ENCODE measurements at regions not wholly inside any gene's neighbourhood (a gene's known extent, or its start where the extent isn't known, plus 50 kb on each side); places are given as distances from the start of the nearest gene placed in this dataset.
"Not testable (repeated sequence)": the region's sequence is repeated elsewhere in the genome, so short reads cannot be mapped to it uniquely, and the experiment has no call there.

DNA sequence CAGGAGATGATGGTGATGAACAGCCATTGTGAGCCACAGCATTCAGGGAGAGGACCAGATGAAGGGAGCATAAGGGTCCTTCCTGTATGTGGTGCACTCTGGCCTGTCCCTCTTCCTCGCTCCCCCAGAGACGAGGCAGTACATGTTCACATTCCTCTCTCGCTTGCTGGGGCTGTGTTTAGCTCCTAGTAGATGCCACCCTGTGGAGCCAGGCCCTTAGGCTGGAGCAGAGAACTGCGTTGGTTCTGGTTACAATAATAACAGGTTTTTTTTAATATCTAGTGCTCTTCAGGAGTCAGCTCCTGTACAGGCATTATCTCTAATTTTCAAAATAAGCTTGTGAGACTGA is 171.1 kb upstream of the MYT1L start:
- DNase-seq: no peak

DNA sequence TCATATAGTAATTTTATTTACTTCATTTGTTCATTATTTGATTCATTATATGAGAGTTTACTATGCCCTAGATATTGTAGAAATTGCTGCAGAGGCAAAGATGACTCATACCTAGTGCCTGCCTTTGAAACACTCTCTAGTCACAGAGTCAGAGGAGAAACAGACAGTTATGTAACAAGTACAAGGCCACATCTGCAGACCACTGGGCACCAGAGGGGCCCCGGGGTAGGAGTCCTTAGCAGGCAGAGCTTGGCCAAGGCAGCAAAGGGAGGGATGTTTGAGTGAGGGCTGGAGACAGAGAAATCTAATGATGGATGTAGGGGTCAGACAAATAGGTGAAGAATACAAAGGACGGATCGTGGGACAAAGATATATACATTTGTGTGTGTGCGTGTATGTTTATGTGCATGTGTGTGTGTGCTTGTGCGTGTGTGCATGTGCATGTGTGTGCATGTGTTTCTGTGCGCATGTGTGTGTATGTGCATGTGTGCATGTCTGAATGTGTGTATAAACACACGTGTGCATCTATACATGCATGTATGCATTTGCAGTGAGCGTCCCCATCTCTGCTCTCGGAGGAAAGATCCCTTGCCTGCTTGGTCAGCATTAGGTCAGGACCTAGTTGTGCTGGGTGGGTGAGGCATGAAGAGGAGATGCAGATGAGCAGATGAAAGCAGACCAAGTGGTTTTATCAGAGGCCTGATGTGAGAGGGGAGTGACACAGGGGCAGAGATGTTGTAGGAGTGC is 170.6 kb upstream of the MYT1L start:
- DNase-seq: no peak

DNA sequence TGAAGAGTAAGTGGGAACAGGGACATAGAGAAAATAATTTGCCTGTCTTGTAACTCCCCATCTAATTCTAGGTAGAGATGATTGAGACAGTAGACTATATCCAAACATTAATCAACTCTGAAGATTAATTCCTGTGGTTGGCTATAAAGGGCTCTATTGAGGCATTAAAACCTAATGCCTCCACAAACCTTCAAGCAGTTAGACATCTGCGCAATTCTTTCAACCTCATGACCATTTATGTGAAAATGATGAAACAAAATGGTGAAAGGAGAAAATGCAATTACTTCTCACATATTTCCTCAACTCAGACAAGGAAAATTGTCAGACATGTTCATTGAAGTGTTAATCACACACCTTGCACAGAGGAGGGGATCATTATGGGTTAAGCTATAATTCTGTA is 164.5 kb upstream of the MYT1L start:
- DNase-seq: no peak

- no peak for DNase-seq
These were observed 162.4 kb upstream of the MYT1L start for GRCh38 chr2:2493496-2493895.

DNA sequence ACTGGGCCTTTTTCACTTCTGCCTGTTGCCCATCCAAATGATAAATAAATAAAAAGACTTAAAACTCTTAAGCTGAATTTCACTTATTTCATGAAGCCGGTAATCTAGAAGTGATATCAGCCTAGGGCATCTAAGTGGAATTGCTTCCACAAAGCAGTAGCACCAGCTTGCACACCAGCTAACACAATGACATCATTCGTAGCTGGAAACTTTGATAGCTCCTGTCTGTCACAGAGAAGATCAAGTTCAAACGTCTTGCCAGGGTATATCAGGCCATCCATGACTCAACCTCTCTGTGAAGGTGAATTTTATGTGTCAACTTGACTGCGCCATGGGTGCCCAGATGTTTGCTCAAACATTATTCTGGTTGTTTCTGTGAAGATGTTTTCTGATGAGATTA is 161.7 kb upstream of the MYT1L start:
- DNase-seq: no peak

- DNase-seq: no peak
These were observed 160.9 kb upstream of the MYT1L start for GRCh38 chr2:2491964-2492363.

- no peak for DNase-seq
These were observed 153.2 kb upstream of the MYT1L start for GRCh38 chr2:2484301-2484700.

DNA sequence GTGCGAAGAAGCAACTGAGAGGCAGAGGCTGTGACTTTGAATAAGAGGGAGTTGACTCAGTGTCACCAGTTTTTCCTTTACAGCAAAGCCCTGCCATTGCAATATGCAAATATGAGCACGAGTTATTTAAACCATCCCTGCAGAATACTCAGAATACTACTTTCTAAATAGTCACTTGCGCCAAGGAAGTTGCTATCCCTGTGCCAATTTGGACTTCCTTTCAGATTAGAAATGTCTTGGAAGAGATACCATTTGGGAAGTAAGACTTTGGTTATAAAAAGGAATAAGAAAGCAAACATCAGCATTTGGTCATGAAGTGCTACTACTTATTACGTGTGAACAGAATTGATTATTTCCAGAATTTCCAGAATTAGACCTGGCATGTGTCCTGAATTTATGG is 151.8 kb upstream of the MYT1L start:
- no peak for DNase-seq

DNA sequence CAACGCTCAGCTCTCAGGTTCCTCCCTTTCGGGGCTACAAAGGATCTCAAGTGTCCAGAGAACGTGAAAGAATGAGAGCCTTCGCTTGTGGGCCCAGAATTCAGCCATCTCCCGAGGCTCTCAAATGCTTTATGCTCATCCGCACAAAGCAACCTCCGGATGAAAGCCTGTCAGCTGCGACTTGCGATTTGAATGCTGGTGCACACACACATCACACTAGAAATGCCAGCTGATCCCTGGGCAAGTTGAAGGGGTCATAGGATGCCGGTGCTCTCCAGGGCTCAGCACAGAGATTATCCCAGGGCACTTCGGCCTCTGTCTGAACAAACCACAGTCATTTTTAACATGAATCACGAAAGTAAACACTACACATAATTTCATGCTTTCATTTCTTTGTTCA is 141.8 kb upstream of the MYT1L start:
- DNase-seq: no peak

GRCh38 chr2:2472044-2472443 is 141.0 kb upstream of the MYT1L start:
- DNase-seq: no peak

DNA sequence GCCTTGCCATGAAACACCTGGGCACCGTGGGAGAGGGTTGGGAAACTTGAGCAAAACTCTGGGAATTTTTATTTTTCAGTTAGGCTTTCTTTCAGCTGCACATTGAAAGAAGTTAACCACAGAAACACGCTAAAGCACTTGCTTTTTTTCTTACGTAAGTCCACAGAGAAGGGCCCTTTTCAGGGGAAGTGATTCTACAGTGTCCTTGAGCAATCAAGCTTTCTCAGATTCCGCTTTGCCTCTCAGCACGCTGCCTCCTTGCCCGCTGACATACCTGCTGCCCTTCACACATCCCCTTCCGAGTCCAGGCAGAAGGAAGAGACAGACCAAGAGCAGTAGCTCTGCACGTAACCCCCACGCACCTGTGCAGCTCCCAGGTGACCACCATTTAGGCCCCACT is 135.5 kb upstream of the MYT1L start:
- DNase-seq: no peak

DNA sequence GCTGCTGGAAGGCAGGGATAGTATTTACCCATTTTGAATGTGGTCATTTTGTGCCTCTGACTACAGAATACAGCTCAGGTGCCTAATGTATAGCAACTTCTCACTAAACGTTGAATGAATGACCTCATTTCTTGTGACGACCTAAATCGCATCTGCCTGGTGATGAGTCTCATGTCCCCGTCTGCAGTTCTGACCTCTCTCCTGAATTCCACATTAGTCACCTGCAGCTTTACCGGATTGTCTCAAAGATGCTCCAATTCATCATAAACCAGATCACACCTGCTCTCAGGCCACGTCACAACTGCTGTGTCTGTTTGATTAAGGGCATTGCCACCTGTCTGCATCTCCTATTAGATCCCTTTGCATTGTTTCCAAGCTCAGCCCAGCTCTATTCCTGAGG is 133.6 kb upstream of the MYT1L start:
- no peak for DNase-seq

GRCh38 chr2:2464094-2464493 is 133.0 kb upstream of the MYT1L start:
- DNase-seq: no peak

DNA sequence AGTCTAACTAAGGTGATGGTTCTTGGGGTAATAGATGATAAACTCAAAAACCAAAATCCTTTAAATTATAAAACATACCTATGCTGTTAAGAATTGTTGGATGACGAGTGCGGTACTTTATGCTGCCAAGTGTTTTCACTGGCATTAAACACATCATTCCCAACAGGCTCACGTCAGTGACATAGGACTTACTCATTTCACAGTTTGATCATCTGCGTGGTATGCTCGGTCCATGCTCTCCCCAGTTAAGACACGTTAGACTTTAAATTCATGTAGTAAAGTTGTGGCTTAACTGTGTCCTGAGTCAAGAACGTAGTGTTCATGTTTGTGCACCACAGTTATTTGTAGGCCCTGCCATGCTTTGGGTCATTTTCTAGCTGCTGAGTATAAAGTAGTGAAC is 125.6 kb upstream of the MYT1L start:
- DNase-seq: no peak

DNA sequence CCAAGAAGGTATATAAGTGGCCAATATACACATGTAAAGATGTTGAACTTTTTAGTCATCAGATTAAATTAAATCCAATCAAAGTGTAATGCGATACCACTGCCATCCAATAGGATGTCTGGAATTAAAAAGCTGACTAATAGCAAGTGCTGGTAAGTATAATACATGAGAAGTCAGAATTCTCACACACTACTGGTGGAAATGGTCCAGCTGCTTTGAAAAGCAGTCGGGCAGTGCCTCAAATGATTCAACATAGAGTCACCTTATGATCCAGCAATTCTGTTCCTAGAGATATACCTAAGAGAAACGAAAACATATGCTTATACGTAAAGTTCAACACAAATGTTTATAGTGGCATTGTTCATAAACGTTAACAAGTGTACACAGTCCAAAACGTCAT is 124.1 kb upstream of the MYT1L start:
- DNase-seq: no peak

DNA sequence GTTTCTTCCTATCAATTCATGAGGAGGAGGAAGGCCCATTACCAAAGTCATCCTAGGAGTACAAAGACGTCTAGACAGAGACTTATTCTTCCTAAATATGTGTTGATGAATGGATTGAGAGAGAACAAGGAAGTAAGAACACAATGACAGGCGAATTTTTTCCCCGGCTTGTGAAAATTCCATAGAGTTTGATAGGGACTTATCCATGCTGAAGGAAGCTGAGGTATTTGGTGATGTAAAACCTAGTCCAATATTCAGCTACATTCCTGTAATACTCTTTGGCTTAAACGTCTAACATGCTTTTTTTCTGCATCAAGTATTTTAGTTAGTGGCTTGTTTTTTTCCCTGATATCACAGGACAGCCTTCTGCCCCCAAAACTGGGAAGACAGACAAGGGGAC is 121.9 kb upstream of the MYT1L start:
- DNase-seq: no peak

- not testable (repeated sequence) for DNase-seq
These were observed 120.2 kb upstream of the MYT1L start for GRCh38 chr2:2451275-2451674.

DNA sequence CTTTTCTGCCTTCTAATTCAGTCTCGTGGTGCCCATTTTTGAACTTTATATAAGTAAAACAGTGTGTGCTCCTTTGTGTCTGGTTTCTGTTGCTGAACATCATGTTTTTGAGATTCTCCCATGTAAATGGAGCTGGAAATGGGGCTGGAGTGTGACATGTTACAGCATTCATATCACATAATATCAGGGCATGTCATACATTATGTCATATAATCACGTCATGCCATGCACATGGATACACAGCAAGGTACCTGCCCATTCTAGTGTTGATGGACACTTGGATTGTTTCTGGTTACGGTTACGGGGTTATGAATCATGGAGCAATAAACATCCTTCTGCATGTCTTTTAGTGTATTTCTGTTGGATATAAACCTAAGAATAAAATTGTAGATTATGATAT is 117.1 kb upstream of the MYT1L start:
- DNase-seq: no peak

- no peak for DNase-seq
These were observed 91.5 kb upstream of the MYT1L start for GRCh38 chr2:2422621-2423020.

- no peak for DNase-seq
These were observed 82.5 kb upstream of the MYT1L start for GRCh38 chr2:2413525-2413924.

DNA sequence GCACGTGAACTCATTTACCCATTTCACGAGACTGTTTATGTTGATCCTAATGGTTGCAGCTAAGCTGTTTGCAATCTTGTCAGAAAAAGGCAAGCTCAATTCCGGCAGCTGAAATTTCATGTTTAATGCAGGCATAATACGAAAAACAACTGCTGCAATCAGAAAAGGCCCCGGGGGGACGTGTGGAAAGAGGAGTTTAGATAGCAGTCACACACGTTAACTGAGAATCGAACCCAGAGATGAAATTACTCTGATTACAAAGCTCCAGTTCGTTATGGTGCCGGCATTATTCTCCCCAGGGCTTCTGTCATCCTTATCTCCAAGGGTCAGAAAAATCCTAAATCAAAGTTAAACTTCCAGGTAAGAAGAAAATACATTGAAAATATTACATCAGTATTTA is 79.9 kb upstream of the MYT1L start:
- no peak for DNase-seq

GRCh38 chr2:2409481-2409880 is 78.4 kb upstream of the MYT1L start:
- DNase-seq: no peak

GRCh38 chr2:2405780-2406179 is 74.7 kb upstream of the MYT1L start:
- DNase-seq: no peak

DNA sequence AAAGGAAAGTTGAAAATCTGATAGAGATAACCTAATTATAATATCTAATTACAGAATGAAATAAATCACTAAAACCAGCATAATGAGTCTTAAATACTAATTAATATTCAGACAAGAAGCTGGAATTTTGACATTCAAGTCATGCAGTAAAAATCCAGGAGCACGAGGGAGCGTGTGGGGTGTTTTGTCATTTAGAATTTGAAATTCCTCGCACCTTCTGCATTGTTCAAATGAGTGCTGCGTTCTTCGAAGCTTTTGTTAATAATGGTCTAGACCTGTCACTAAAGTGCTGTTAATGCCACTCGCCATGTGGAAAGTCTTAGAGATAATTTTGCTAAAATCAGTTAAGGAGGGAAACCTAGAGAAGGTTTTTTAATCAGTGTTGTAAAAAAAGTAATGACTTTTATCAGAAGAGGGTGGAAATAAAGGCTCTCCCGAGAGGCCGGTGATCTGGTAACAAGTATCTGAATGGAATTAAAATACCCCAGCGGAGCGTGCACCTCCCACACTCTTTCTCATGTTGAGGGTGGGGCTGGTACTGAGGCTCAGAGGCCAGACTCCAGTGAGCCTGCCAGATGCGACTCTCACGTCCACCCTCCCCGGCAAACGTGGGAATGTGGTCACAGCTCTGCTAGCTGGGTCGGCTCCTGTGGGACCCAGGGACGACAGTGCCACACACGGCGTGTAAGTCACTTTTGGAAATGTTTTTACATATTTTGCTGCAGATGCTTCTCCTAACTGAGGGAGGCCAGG is 69.4 kb upstream of the MYT1L start:
- no peak for DNase-seq

DNA sequence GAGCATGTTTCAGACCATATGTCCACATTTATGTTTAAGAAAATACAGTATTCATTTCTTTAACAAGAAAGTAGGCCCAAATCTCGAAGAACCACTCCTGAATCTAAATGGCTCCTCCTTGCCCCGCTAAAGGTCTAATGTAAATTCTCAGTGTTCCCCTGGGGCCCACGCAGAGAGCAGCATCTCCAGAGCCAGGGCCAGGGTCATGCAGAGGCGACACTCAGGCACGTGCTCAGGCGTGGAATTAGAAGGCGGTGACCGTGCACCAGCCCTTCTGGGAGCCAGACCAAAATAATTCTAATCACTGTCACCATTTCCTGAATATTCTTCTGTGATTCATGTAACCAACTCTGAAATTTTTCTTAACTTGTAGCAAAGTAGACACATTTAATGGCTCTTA is 68.3 kb upstream of the MYT1L start:
- no peak for DNase-seq
